Fibroblast of peridontal ligament (primary cell): ENCODE measurements at regions not wholly inside any gene's neighbourhood (a gene's known extent, or its start where the extent isn't known, plus 50 kb on each side); places are given as distances from the start of the nearest gene placed in this dataset.
"Not testable (repeated sequence)": the region's sequence is repeated elsewhere in the genome, so short reads cannot be mapped to it uniquely, and the experiment has no call there.

ENCODE experiments used
- DNase-seq: peaks from one replicate; pipeline ENCODE4 v3.0.0-alpha.2; 2010; ENCODE audit errors: extremely low read depth

GRCh38 chr2:87457129-87457499 is 290.8 kb upstream of the PLGLB2 start:
- not testable (repeated sequence) for DNase-seq

- not testable (repeated sequence) for DNase-seq
These were observed 288.9 kb upstream of the PLGLB2 start for GRCh38 chr2:87458938-87459337.

GRCh38 chr2:87460104-87460503 is 287.8 kb upstream of the PLGLB2 start:
- DNase-seq, result not testable (repeated sequence)

GRCh38 chr2:87460662-87461061 is 287.2 kb upstream of the PLGLB2 start:
- DNase-seq, result not testable (repeated sequence)

- DNase-seq, result not testable (repeated sequence)
These were observed 286.2 kb upstream of the PLGLB2 start for GRCh38 chr2:87461671-87462070.

- DNase-seq, result not testable (repeated sequence)
These were observed 283.7 kb upstream of the PLGLB2 start for GRCh38 chr2:87464219-87464618.

GRCh38 chr2:87465730-87466129 is 282.2 kb upstream of the PLGLB2 start:
- not testable (repeated sequence) for DNase-seq

GRCh38 chr2:87466591-87467120 is 281.2 kb upstream of the PLGLB2 start:
- not testable (repeated sequence) for DNase-seq

GRCh38 chr2:87468429-87468981 is 279.4 kb upstream of the PLGLB2 start:
- not testable (repeated sequence) for DNase-seq

GRCh38 chr2:87469180-87470151 is 278.4 kb upstream of the PLGLB2 start:
- DNase-seq, result peak; percentile 27

GRCh38 chr2:87470381-87471380 is 277.2 kb upstream of the PLGLB2 start:
- DNase-seq, result not testable (repeated sequence)

- DNase-seq, result not testable (repeated sequence)
These were observed 276.4 kb upstream of the PLGLB2 start for GRCh38 chr2:87471478-87471877.

GRCh38 chr2:87476223-87476872 is 271.5 kb upstream of the PLGLB2 start:
- not testable (repeated sequence) for DNase-seq

GRCh38 chr2:87476936-87477335 is 271.0 kb upstream of the PLGLB2 start:
- not testable (repeated sequence) for DNase-seq

GRCh38 chr2:87477669-87478428 is 270.0 kb upstream of the PLGLB2 start:
- not testable (repeated sequence) for DNase-seq

- DNase-seq, result not testable (repeated sequence)
These were observed 269.0 kb upstream of the PLGLB2 start for GRCh38 chr2:87478911-87479310.

- DNase-seq, result not testable (repeated sequence)
These were observed 264.7 kb upstream of the PLGLB2 start for GRCh38 chr2:87483093-87483680.

- not testable (repeated sequence) for DNase-seq
These were observed 263.5 kb upstream of the PLGLB2 start for GRCh38 chr2:87484363-87484762.

GRCh38 chr2:87485455-87485854 is 262.4 kb upstream of the PLGLB2 start:
- not testable (repeated sequence) for DNase-seq

GRCh38 chr2:87485884-87486283 is 262.0 kb upstream of the PLGLB2 start:
- DNase-seq, result not testable (repeated sequence)
